MM.1S (cell line): ENCODE measurements at regions not wholly inside any gene's neighbourhood (a gene's known extent, or its start where the extent isn't known, plus 50 kb on each side); places are given as distances from the start of the nearest gene placed in this dataset.

Experiments
- EZH2 ChIP-seq: fragments of 300-600 bp; sonication (generic); optimal IDR thresholded peaks from 2 replicates; pipeline ENCODE3; 2017; ENCODE audit warnings: low read depth, mild to moderate bottlenecking, antibody characterized with exemption, low read length, mixed read lengths
- TF ChIP-seq, protein P1 (sequence below): fragments of 300-600 bp; sonication (generic); IDR thresholded peaks from 2 replicates; pipeline ENCODE4 v1.5.1; 2016; ENCODE audit warnings: antibody characterized with exemption, low read length, mixed read lengths

DNA sequence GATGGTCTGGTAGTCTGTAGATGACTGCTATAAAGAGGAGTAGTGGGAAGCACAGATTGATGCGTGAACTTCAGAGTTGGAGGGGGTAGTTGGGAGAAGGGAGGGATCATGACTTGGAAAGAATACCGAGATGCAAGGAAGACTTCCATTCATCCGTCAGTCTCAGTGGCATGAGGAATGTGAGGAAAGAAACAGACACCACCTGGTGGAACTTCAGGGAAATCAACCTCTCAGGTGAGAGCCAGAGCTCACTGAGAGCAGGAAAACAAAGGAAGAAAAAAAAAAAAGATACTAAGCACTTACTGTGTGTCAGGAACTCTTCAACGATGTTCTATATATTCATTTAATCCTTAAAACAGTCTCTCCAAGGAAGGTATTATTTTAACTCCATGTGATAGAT, 172.4 kb downstream of the OXSM start:
- TF ChIP-seq, protein P1, sequence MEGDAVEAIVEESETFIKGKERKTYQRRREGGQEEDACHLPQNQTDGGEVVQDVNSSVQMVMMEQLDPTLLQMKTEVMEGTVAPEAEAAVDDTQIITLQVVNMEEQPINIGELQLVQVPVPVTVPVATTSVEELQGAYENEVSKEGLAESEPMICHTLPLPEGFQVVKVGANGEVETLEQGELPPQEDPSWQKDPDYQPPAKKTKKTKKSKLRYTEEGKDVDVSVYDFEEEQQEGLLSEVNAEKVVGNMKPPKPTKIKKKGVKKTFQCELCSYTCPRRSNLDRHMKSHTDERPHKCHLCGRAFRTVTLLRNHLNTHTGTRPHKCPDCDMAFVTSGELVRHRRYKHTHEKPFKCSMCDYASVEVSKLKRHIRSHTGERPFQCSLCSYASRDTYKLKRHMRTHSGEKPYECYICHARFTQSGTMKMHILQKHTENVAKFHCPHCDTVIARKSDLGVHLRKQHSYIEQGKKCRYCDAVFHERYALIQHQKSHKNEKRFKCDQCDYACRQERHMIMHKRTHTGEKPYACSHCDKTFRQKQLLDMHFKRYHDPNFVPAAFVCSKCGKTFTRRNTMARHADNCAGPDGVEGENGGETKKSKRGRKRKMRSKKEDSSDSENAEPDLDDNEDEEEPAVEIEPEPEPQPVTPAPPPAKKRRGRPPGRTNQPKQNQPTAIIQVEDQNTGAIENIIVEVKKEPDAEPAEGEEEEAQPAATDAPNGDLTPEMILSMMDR, result no peak; the same call in 1 of the 2 replicates
- no peak for TF ChIP-seq EZH2
